Stimulated activated memory B cell treated with anti-CD40 and anti-IgM and Interleukin-4, amounts not matched to agents 10 μg/mL and 1 μg/mL and 100 μg/mL, for 72 hours (primary cell): ENCODE measurements at regions not wholly inside any gene's neighbourhood (a gene's known extent, or its start where the extent isn't known, plus 50 kb on each side); places are given as distances from the start of the nearest gene placed in this dataset.
"Not testable (repeated sequence)": the region's sequence is repeated elsewhere in the genome, so short reads cannot be mapped to it uniquely, and the experiment has no call there.

Source experiments
- ATAC-seq: fragments of 150-1000 bp; cut with Tn5 transposase; 2 replicates; pipeline ENCODE4 v1.10.0; 2021
- H3K27ac Mint-ChIP-seq: one replicate; pipeline ENCODE4 v1.8.0; 2022; ENCODE audit warnings: mild to moderate bottlenecking, mixed read lengths
- H3K27me3 Mint-ChIP-seq: one replicate; pipeline ENCODE4 v1.8.0; 2022; ENCODE audit warnings: mixed read lengths
- H3K36me3 Mint-ChIP-seq: one replicate; pipeline ENCODE4 v1.8.0; 2022; ENCODE audit warnings: mixed read lengths
- H3K4me1 Mint-ChIP-seq: one replicate; pipeline ENCODE4 v1.8.0; 2022; ENCODE audit warnings: mixed read lengths
- H3K4me3 Mint-ChIP-seq: one replicate; pipeline ENCODE4 v1.8.0; 2022; ENCODE audit warnings: mild to moderate bottlenecking, moderate library complexity, mixed read lengths
- H3K9me3 Mint-ChIP-seq: one replicate; pipeline ENCODE4 v1.8.0; 2022; ENCODE audit warnings: mixed read lengths

- Mint-ChIP-seq H3K27me3 (no peaks in the 10 kb centered on the region), H3K27ac (no peak overlapping the region), H3K4me3 (no peak overlapping the region), H3K36me3 (no peaks in the 10 kb centered on the region), H3K4me1 (no peaks in the 10 kb centered on the region), H3K9me3 (peaks cover 11% of the 10 kb centered on the region)
- no peak for ATAC-seq
Observed at GRCh38 chr9:30574355-30575151, 1809.9 kb upstream of the ACO1 start.

- no peak for ATAC-seq
- no peak overlapping the region for H3K4me3 Mint-ChIP-seq
- no peaks in the 10 kb centered on the region for H3K36me3 Mint-ChIP-seq
- H3K9me3 Mint-ChIP-seq, result peaks cover 11% of the 10 kb centered on the region
- H3K4me1 Mint-ChIP-seq, result no peaks in the 10 kb centered on the region
- no peak overlapping the region for H3K27ac Mint-ChIP-seq
- H3K27me3 Mint-ChIP-seq, result no peaks in the 10 kb centered on the region
Observed at GRCh38 chr9:30575218-30575617, 1809.2 kb upstream of the ACO1 start.

GRCh38 chr9:30575691-30576090, 1808.8 kb upstream of the ACO1 start:
- Mint-ChIP-seq H3K4me1 (no peaks in the 10 kb centered on the region), H3K4me3 (no peak overlapping the region), H3K27ac (no peak overlapping the region), H3K27me3 (no peaks in the 10 kb centered on the region), H3K36me3 (no peaks in the 10 kb centered on the region), H3K9me3 (peaks cover 6% of the 10 kb centered on the region)
- ATAC-seq, result peak; percentile 54

GRCh38 chr9:30579810-30580209, 1804.6 kb upstream of the ACO1 start:
- no peaks in the 10 kb centered on the region for H3K36me3 Mint-ChIP-seq
- H3K27ac Mint-ChIP-seq, result no peak overlapping the region
- no peak overlapping the region for H3K4me3 Mint-ChIP-seq
- no peaks in the 10 kb centered on the region for H3K4me1 Mint-ChIP-seq
- peaks cover 5% of the 10 kb centered on the region for H3K9me3 Mint-ChIP-seq
- no peak for ATAC-seq
- H3K27me3 Mint-ChIP-seq, result no peaks in the 10 kb centered on the region

- Mint-ChIP-seq H3K27me3 (no peaks in the 10 kb centered on the region), H3K4me3 (no peak overlapping the region), H3K27ac (no peak overlapping the region), H3K4me1 (no peaks in the 10 kb centered on the region), H3K9me3 (peaks cover 5% of the 10 kb centered on the region), H3K36me3 (no peaks in the 10 kb centered on the region)
- no peak for ATAC-seq
Observed at GRCh38 chr9:30582240-30582639, 1802.2 kb upstream of the ACO1 start.

GRCh38 chr9:30584559-30584958, 1799.9 kb upstream of the ACO1 start:
- H3K27me3 Mint-ChIP-seq, result no peaks in the 10 kb centered on the region
- ATAC-seq, result no peak
- H3K27ac Mint-ChIP-seq, result no peak overlapping the region
- H3K4me1 Mint-ChIP-seq, result no peaks in the 10 kb centered on the region
- H3K36me3 Mint-ChIP-seq, result no peaks in the 10 kb centered on the region
- H3K9me3 Mint-ChIP-seq, result peaks cover 5% of the 10 kb centered on the region
- H3K4me3 Mint-ChIP-seq, result no peak overlapping the region

GRCh38 chr9:30591461-30591860, 1793.0 kb upstream of the ACO1 start:
- H3K36me3 Mint-ChIP-seq, result no peaks in the 10 kb centered on the region
- no peak overlapping the region for H3K27ac Mint-ChIP-seq
- no peaks in the 10 kb centered on the region for H3K27me3 Mint-ChIP-seq
- no peaks in the 10 kb centered on the region for H3K4me1 Mint-ChIP-seq
- H3K9me3 Mint-ChIP-seq, result no peaks in the 10 kb centered on the region
- H3K4me3 Mint-ChIP-seq, result no peak overlapping the region
- no peak for ATAC-seq

- Mint-ChIP-seq H3K4me3 (no peak overlapping the region), H3K27me3 (no peaks in the 10 kb centered on the region)
- ATAC-seq, result no peak
Observed at GRCh38 chr9:30597608-30598007, 1786.8 kb upstream of the ACO1 start.

GRCh38 chr9:30605936-30606335, 1778.5 kb upstream of the ACO1 start:
- H3K36me3 Mint-ChIP-seq, result no peaks in the 10 kb centered on the region
- H3K4me1 Mint-ChIP-seq, result no peaks in the 10 kb centered on the region
- H3K9me3 Mint-ChIP-seq, result no peaks in the 10 kb centered on the region
- no peak for ATAC-seq
- H3K27me3 Mint-ChIP-seq, result no peaks in the 10 kb centered on the region
- no peak overlapping the region for H3K4me3 Mint-ChIP-seq
- no peak overlapping the region for H3K27ac Mint-ChIP-seq

More at GRCh38 chr9:30597608-30598007, 1786.8 kb upstream of the ACO1 start:
- Mint-ChIP-seq H3K9me3 (no peaks in the 10 kb centered on the region), H3K27ac (no peak overlapping the region), H3K4me1 (no peaks in the 10 kb centered on the region), H3K36me3 (no peaks in the 10 kb centered on the region)

- Mint-ChIP-seq H3K27ac (no peak overlapping the region), H3K4me1 (no peaks in the 10 kb centered on the region), H3K36me3 (no peaks in the 10 kb centered on the region), H3K27me3 (no peaks in the 10 kb centered on the region), H3K9me3 (no peaks in the 10 kb centered on the region), H3K4me3 (no peak overlapping the region)
- ATAC-seq, result no peak
Observed at GRCh38 chr9:30609713-30610112, 1774.7 kb upstream of the ACO1 start.

- not testable (repeated sequence) for H3K4me1 Mint-ChIP-seq, H3K36me3 Mint-ChIP-seq, H3K27me3 Mint-ChIP-seq, H3K9me3 Mint-ChIP-seq, ATAC-seq, H3K4me3 Mint-ChIP-seq, H3K27ac Mint-ChIP-seq
Observed at GRCh38 chr9:30616782-30617181, 1767.7 kb upstream of the ACO1 start.

GRCh38 chr9:30622561-30622960, 1761.9 kb upstream of the ACO1 start:
- Mint-ChIP-seq H3K4me1 (no peaks in the 10 kb centered on the region), H3K9me3 (no peaks in the 10 kb centered on the region), H3K36me3 (no peaks in the 10 kb centered on the region), H3K27ac (no peak overlapping the region), H3K27me3 (no peaks in the 10 kb centered on the region), H3K4me3 (no peak overlapping the region)
- ATAC-seq, result no peak

GRCh38 chr9:30628915-30629567, 1755.4 kb upstream of the ACO1 start:
- Mint-ChIP-seq H3K27ac (no peak overlapping the region), H3K4me1 (no peaks in the 10 kb centered on the region), H3K36me3 (no peaks in the 10 kb centered on the region), H3K27me3 (no peaks in the 10 kb centered on the region), H3K9me3 (no peaks in the 10 kb centered on the region), H3K4me3 (no peak overlapping the region)
- no peak for ATAC-seq

- H3K27me3 Mint-ChIP-seq, result no peaks in the 10 kb centered on the region
- H3K4me1 Mint-ChIP-seq, result no peaks in the 10 kb centered on the region
- no peaks in the 10 kb centered on the region for H3K36me3 Mint-ChIP-seq
- ATAC-seq, result no peak
- no peak overlapping the region for H3K27ac Mint-ChIP-seq
- no peak overlapping the region for H3K4me3 Mint-ChIP-seq
- H3K9me3 Mint-ChIP-seq, result no peaks in the 10 kb centered on the region
Observed at GRCh38 chr9:30630459-30630858, 1754.0 kb upstream of the ACO1 start.

GRCh38 chr9:30646639-30647038, 1737.8 kb upstream of the ACO1 start:
- H3K9me3 Mint-ChIP-seq, H3K27ac Mint-ChIP-seq, H3K27me3 Mint-ChIP-seq, H3K4me1 Mint-ChIP-seq, H3K4me3 Mint-ChIP-seq, ATAC-seq, H3K36me3 Mint-ChIP-seq: not testable (repeated sequence)

- ATAC-seq, result no peak
- H3K9me3 Mint-ChIP-seq, result no peaks in the 10 kb centered on the region
- no peaks in the 10 kb centered on the region for H3K4me1 Mint-ChIP-seq
- no peaks in the 10 kb centered on the region for H3K36me3 Mint-ChIP-seq
- no peak overlapping the region for H3K27ac Mint-ChIP-seq
- no peaks in the 10 kb centered on the region for H3K27me3 Mint-ChIP-seq
- H3K4me3 Mint-ChIP-seq, result no peak overlapping the region
Observed at GRCh38 chr9:30661925-30662324, 1722.5 kb upstream of the ACO1 start.
